HL-60 (cell line): ENCODE measurements at regions not wholly inside any gene's neighbourhood (a gene's known extent, or its start where the extent isn't known, plus 50 kb on each side); places are given as distances from the start of the nearest gene placed in this dataset.

Experiments
- CTCF ChIP-seq: IDR thresholded peaks from one replicate; pipeline ENCODE4 v1.5.1; 2011; ENCODE audit warnings: low read length, control low read depth, inconsistent platforms; ENCODE audit not compliant: insufficient read depth
- POLR2AphosphoS5 ChIP-seq: IDR thresholded peaks from 2 replicates; pipeline ENCODE4 v1.6.1; 2012; ENCODE audit warnings: low read depth
- REST ChIP-seq: IDR thresholded peaks from 2 replicates; pipeline ENCODE4 v1.6.1; 2012; ENCODE audit warnings: low read depth; ENCODE audit not compliant: insufficient replicate concordance

- no peak for TF ChIP-seq CTCF
- no peak for TF ChIP-seq REST
- no peak for TF ChIP-seq POLR2AphosphoS5
These were observed 60.1 kb upstream of the SP8 start for GRCh38 chr7:20846791-20847190.
